Fibroblast of skin of right quadriceps (primary cell): ENCODE measurements at regions not wholly inside any gene's neighbourhood (a gene's known extent, or its start where the extent isn't known, plus 50 kb on each side); places are given as distances from the start of the nearest gene placed in this dataset.
"Not testable (repeated sequence)": the region's sequence is repeated elsewhere in the genome, so short reads cannot be mapped to it uniquely, and the experiment has no call there.

Source experiments
- DNase-seq: peaks from one replicate; pipeline ENCODE4 v3.0.0-alpha.2; 2013

GRCh38 chr7:155935005-155935557, 122.8 kb upstream of the SHH start:
- no peak for DNase-seq

GRCh38 chr7:155932324-155932723, 120.1 kb upstream of the SHH start:
- not testable (repeated sequence) for DNase-seq

- no peak for DNase-seq
These were observed 119.3 kb upstream of the SHH start for GRCh38 chr7:155931396-155932085.

- DNase-seq: no peak
These were observed 118.3 kb upstream of the SHH start for GRCh38 chr7:155930527-155930926.

GRCh38 chr7:155930061-155930460, 117.8 kb upstream of the SHH start:
- DNase-seq: no peak

- DNase-seq: no peak
These were observed 116.3 kb upstream of the SHH start for GRCh38 chr7:155928583-155928982.

GRCh38 chr7:155927905-155928304, 115.6 kb upstream of the SHH start:
- DNase-seq: no peak

- DNase-seq: no peak
These were observed 113.4 kb upstream of the SHH start for GRCh38 chr7:155925682-155926081.

- DNase-seq: no peak
These were observed 110.0 kb upstream of the SHH start for GRCh38 chr7:155922067-155922816.

- no peak for DNase-seq
These were observed 109.5 kb upstream of the SHH start for GRCh38 chr7:155921804-155922066.

- DNase-seq: no peak
These were observed 109.0 kb upstream of the SHH start for GRCh38 chr7:155921086-155921803.

GRCh38 chr7:155920068-155920461, 107.8 kb upstream of the SHH start:
- DNase-seq: no peak

GRCh38 chr7:155919391-155920067, 107.3 kb upstream of the SHH start:
- DNase-seq: no peak

GRCh38 chr7:155918720-155919390, 106.6 kb upstream of the SHH start:
- DNase-seq: peak; percentile 63

- DNase-seq: no peak
These were observed 105.7 kb upstream of the SHH start for GRCh38 chr7:155917836-155918430.

GRCh38 chr7:155916926-155917655, 104.8 kb upstream of the SHH start:
- no peak for DNase-seq

GRCh38 chr7:155914341-155914740, 102.1 kb upstream of the SHH start:
- no peak for DNase-seq

GRCh38 chr7:155913719-155914118, 101.5 kb upstream of the SHH start:
- DNase-seq: no peak

- no peak for DNase-seq
These were observed 101.0 kb upstream of the SHH start for GRCh38 chr7:155913291-155913690.

GRCh38 chr7:155911471-155912105, 99.3 kb upstream of the SHH start:
- no peak for DNase-seq

GRCh38 chr7:155908385-155908784, 96.1 kb upstream of the SHH start:
- no peak for DNase-seq
